T-helper 17 cell (primary cell): ENCODE measurements at regions not wholly inside any gene's neighbourhood (a gene's known extent, or its start where the extent isn't known, plus 50 kb on each side); places are given as distances from the start of the nearest gene placed in this dataset.
"Not testable (repeated sequence)": the region's sequence is repeated elsewhere in the genome, so short reads cannot be mapped to it uniquely, and the experiment has no call there.

Experiments used
- ATAC-seq: fragments of 150-1000 bp; cut with Tn5 transposase; 2 replicates; pipeline ENCODE4 v1.10.0; 2021; ENCODE audit warnings: mild to moderate bottlenecking, moderate library complexity
- DNase-seq, 3 donors: peaks; one replicate each; pipeline versions ENCODE4 v3.0.0 to v3.0.0-alpha.2; 2020 to 2021
- H3K9me3 ChIP-seq: one replicate; pipeline ENCODE4 v1.7.0; 2013; ENCODE audit warnings: low read length, mild to moderate bottlenecking; ENCODE audit not compliant: control insufficient read depth, poor library complexity, severe bottlenecking
- H3K27ac Mint-ChIP-seq: one replicate; pipeline ENCODE4 v1.8.0; 2022; ENCODE audit warnings: mild to moderate bottlenecking, moderate library complexity, mixed read lengths
- H3K27me3 Mint-ChIP-seq: one replicate; pipeline ENCODE4 v1.8.0; 2022; ENCODE audit warnings: mixed read lengths
- H3K36me3 Mint-ChIP-seq: one replicate; pipeline ENCODE4 v1.8.0; 2022; ENCODE audit warnings: low read depth, mixed read lengths
- H3K4me1 Mint-ChIP-seq: one replicate; pipeline ENCODE4 v1.8.0; 2022; ENCODE audit warnings: mild to moderate bottlenecking, mixed read lengths
- H3K4me3 Mint-ChIP-seq: one replicate; pipeline ENCODE4 v1.8.0; 2022; ENCODE audit warnings: mild to moderate bottlenecking, moderate library complexity, mixed read lengths

GRCh38 chr6:102742754-102743356 is 1349.3 kb downstream of the GRIK2 start:
- Mint-ChIP-seq H3K27ac (no peak overlapping the region), H3K27me3 (no peaks in the 10 kb centered on the region), H3K36me3 (no peaks in the 10 kb centered on the region), H3K4me1 (no peaks in the 10 kb centered on the region), H3K4me3 (no peak overlapping the region)
- no peaks in the 10 kb centered on the region for H3K9me3 ChIP-seq
- ATAC-seq, result no peak
- no peak for DNase-seq

DNA sequence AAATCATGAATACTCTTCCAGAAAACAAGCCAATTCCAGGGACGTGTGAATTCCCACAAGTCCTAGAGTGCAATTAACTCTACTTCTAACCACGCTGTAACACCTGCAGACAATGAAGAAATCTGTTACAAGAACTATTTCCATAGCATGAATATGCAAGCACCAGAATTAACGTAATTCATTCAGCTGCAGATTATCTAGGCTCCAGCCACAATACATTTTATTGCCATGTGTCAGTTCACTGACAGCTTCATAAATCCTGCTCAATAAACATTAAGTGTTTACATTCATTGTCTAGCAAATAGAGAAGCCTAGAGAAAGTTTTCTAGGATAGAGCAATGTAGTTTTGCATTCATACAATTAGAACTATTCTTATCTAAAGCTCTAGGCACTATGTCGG is 1348.5 kb downstream of the GRIK2 start:
- Mint-ChIP-seq H3K27me3 (no peaks in the 10 kb centered on the region), H3K27ac (no peak overlapping the region), H3K36me3 (no peaks in the 10 kb centered on the region), H3K4me1 (no peaks in the 10 kb centered on the region), H3K4me3 (no peak overlapping the region)
- DNase-seq (no peak), ATAC-seq (no peak)
- no peaks in the 10 kb centered on the region for H3K9me3 ChIP-seq

GRCh38 chr6:102736941-102737368 is 1343.4 kb downstream of the GRIK2 start:
- Mint-ChIP-seq H3K27me3 (no peaks in the 10 kb centered on the region), H3K27ac (no peak overlapping the region), H3K36me3 (no peaks in the 10 kb centered on the region), H3K4me3 (no peak overlapping the region), H3K4me1 (no peaks in the 10 kb centered on the region)
- ATAC-seq (no peak), DNase-seq (no peak)
- H3K9me3 ChIP-seq, result no peaks in the 10 kb centered on the region

DNA sequence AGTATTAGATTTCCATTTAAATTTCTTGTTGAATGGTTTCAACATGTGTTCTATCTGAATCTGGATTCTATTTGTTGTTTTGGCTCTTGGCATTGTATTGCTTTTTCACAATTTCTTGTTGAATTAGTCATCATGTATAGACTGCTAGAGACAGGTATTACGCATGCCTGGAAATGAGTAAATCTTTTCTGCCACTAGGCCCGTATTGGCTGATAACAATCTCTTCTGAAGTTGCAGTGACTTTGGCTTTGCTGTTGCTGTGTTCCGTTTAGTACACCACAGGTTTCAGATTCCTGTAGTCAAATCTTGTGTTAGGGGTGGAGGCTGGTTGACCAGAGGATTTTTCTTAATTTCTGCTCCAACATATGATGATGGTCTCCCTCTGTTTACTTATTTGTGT is 1339.4 kb downstream of the GRIK2 start:
- no peak for ATAC-seq
- no peaks in the 10 kb centered on the region for H3K9me3 ChIP-seq
- no peaks in the 10 kb centered on the region for H3K4me1 Mint-ChIP-seq
- no peak overlapping the region for H3K4me3 Mint-ChIP-seq
- no peaks in the 10 kb centered on the region for H3K27me3 Mint-ChIP-seq
- DNase-seq, result no peak
- H3K27ac Mint-ChIP-seq, result no peak overlapping the region
- no peaks in the 10 kb centered on the region for H3K36me3 Mint-ChIP-seq

DNA sequence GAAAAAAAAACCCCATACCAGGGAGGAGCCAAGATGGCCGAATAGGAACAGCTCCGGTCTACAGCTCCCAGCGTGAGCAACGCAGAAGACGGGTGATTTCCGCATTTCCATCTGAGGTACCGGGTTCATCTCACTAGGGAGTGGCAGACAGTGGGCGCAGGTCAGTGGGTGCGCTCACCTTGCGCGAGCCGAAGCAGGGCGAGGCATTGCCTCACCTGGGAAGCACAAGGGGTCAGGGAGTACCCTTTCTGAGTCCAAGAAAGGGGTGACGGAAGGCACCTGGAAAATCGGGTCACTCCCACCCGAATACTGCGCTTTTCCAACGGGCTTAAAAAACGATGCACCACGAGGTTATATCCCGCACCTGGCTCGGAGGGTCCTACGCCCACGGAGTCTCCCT is 1328.6 kb downstream of the GRIK2 start:
- not testable (repeated sequence) for H3K27me3 Mint-ChIP-seq, H3K27ac Mint-ChIP-seq, H3K9me3 ChIP-seq, H3K4me3 Mint-ChIP-seq, DNase-seq, ATAC-seq, H3K4me1 Mint-ChIP-seq, H3K36me3 Mint-ChIP-seq

DNA sequence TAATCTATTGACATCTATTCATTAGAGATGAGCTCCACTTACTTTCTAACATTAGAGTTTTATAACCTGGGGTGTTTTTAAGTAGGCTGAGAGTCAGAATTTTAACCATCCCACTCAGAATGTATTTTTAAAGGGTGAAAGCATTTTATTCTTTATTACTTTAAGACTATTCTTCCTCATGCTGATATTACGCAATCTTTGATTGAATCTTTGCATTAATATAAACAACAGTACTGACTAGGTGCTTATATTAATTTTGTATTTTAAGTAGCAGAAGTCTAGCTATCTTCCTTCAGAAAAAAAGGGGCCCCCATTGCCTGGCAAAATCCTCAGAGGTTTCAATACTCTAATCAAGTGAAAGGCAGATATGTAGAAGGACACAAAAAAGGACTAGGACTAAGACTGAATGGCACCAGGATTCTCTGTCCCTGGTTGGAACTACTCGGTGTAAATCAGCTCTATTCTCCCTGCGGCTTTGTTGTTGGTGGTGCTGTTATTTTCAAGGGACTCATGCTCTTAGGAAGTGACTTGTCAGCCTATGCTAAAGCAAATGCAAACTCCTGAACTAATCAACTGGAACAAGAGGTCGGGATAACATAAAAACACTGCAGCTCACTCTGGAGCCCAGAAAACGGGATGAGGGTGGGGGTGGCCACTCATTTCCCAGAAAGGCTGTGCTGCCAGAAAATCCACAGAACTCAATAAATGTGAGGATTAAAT is 1324.4 kb downstream of the GRIK2 start:
- Mint-ChIP-seq H3K36me3 (no peaks in the 10 kb centered on the region), H3K4me1 (no peaks in the 10 kb centered on the region), H3K27me3 (no peaks in the 10 kb centered on the region), H3K4me3 (no peak overlapping the region), H3K27ac (no peak overlapping the region)
- no peak for ATAC-seq
- H3K9me3 ChIP-seq, result no peaks in the 10 kb centered on the region
- DNase-seq, result no peak

DNA sequence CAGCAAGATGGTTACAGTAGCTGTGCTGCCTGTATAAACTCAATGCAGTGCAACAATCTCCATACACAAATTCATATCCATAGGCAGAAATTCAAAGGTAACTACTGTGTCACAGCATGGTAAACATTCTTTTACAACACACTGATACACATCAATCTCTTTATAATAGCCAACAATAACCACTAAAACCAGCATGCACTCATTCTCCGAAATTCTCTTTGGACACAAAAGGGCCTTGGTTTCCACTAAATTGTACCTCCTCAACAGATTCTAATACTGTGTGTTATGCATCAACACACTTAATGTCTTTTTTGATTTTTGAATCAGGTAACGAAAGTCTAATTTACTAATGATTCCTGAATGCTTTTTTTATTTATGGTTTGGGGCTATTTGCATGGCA is 1323.7 kb downstream of the GRIK2 start:
- no peaks in the 10 kb centered on the region for H3K36me3 Mint-ChIP-seq

DNA sequence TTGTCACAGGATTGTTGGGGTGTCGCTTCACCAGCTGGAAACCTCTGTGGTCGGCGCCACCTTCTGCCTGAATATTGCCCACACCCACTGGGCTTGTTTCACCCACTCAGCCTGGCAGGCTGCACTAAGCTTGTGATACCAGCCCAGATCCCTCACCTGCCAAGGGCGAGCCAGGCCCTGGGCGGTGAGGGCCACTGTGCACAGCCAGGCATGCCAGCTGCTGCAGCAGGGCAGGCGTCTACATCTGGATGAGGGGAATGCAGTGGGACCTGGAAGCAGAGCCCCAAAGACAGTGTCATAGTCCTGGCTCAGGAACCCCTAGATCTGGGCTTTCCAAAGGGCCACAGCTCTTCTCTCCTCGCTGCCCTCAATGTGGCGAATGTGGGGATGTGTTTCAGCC is 1307.5 kb downstream of the GRIK2 start:
- Mint-ChIP-seq H3K4me3 (no peak overlapping the region), H3K27ac (no peak overlapping the region), H3K36me3 (no peaks in the 10 kb centered on the region), H3K4me1 (no peaks in the 10 kb centered on the region), H3K27me3 (no peaks in the 10 kb centered on the region)
- DNase-seq, result no peak
- no peaks in the 10 kb centered on the region for H3K9me3 ChIP-seq
- ATAC-seq, result no peak

More for the DNA sequence above, 1323.7 kb downstream of the GRIK2 start:
- no peak for DNase-seq
- Mint-ChIP-seq H3K27me3 (no peaks in the 10 kb centered on the region), H3K4me1 (no peaks in the 10 kb centered on the region), H3K4me3 (no peak overlapping the region), H3K27ac (no peak overlapping the region)
- no peaks in the 10 kb centered on the region for H3K9me3 ChIP-seq
- no peak for ATAC-seq

DNA sequence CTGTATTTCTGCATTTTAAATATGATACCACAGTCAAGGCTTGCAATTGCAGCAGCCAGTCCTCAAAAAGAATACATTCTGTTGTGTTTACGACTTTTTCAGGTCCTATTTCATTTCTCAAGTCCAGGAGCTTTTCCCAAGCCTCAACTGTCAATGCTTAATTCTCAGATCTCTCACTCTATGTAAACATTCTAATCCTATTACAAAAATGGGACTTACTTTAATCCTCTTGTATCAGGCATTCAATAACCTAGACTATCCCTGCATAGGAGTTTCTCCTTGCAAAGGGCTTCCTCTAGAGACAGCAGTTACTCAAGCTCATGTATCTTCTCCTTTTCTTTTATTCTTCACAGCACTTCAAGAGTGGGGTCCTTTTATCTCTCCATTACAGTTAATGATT is 1293.0 kb downstream of the GRIK2 start:
- no peaks in the 10 kb centered on the region for H3K36me3 Mint-ChIP-seq
- H3K27me3 Mint-ChIP-seq, result no peaks in the 10 kb centered on the region
- DNase-seq (no peak), ATAC-seq (no peak)
- H3K4me3 Mint-ChIP-seq, result no peak overlapping the region
- H3K9me3 ChIP-seq, result no peaks in the 10 kb centered on the region
- H3K27ac Mint-ChIP-seq, result no peak overlapping the region
- no peaks in the 10 kb centered on the region for H3K4me1 Mint-ChIP-seq

DNA sequence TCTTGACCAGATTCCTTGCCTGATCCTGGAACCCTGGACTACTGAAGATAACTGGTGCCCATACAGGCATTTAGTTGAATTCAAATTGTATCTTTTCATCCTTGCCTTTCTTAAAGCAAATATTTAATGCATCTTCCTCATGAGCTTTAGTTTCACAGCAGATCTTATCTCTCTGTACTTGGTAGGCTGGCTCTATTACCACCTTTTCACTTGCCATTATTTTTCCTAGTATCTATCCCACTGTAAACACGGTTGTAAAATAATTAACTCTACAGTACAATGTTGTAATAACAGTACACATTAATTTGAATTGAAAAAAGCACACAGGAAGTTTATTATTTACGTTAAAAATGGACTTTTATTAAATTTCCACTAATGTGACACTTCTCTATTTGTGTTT is 1286.9 kb downstream of the GRIK2 start:
- Mint-ChIP-seq H3K27me3 (no peaks in the 10 kb centered on the region), H3K27ac (no peak overlapping the region), H3K4me1 (no peaks in the 10 kb centered on the region), H3K4me3 (no peak overlapping the region), H3K36me3 (no peaks in the 10 kb centered on the region)
- ATAC-seq (no peak), DNase-seq (no peak)
- H3K9me3 ChIP-seq, result no peaks in the 10 kb centered on the region

DNA sequence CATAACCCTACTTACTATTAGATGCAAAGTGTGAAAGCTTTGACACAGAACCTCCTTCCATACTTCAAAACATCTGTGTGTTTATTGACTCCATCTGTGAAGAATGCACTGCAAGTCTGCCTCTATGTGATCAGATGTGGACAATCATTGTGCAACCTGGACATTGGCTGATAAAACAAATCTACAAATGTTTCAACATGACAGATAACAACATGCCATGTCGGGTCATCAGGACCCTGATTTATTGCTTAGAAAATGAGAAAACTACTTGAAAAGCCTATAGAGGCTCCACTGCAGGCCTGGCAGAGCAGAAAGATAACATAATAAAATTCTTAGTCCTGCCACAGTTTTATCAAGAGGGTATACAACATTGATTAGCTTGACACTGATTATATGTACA is 1286.4 kb downstream of the GRIK2 start:
- Mint-ChIP-seq H3K27me3 (no peaks in the 10 kb centered on the region), H3K27ac (no peak overlapping the region), H3K4me1 (no peaks in the 10 kb centered on the region), H3K4me3 (no peak overlapping the region), H3K36me3 (no peaks in the 10 kb centered on the region)
- ATAC-seq (no peak), DNase-seq (no peak)
- H3K9me3 ChIP-seq, result no peaks in the 10 kb centered on the region

DNA sequence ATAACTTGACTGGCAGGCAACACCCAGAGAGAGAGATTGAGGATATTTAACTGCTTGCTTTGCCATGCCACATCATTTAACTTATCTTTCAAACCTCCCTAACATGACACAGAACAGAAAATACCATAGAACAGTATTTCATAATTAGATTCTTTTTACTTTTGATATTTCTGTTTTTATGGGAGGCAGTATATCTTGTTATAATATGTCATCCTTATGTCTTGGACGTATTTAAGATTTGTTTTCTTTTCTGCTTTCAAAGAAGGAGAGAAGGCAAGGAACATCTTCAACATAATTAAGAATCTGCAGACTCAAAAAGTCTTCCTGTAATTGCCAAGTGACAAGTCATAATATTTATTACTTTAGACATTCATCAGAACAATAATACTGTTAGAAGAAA is 1283.7 kb downstream of the GRIK2 start:
- DNase-seq (no peak), ATAC-seq (no peak)
- H3K27me3 Mint-ChIP-seq, result no peaks in the 10 kb centered on the region
- no peaks in the 10 kb centered on the region for H3K9me3 ChIP-seq
- no peak overlapping the region for H3K4me3 Mint-ChIP-seq
- H3K36me3 Mint-ChIP-seq, result no peaks in the 10 kb centered on the region
- H3K27ac Mint-ChIP-seq, result no peak overlapping the region
- H3K4me1 Mint-ChIP-seq, result no peaks in the 10 kb centered on the region

DNA sequence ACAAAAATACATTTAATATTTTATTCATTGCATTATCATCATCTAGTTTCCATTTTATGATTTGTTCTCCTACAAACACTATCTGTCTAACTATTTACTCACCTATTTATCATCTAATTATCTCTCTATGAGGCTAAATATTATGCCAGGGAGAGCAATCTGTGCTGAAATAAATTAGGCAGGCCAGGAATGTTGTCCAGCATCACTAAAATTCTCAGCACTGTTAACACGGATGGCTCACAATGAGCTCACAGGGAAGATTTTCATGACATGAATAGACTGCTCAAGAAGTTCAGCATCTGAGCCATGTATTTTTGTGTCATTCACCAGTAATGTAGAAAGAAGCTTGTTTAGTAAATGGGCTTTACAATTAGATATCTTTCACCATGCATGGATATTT is 1277.2 kb downstream of the GRIK2 start:
- ATAC-seq, result no peak
- H3K36me3 Mint-ChIP-seq, result no peaks in the 10 kb centered on the region
- H3K9me3 ChIP-seq, result no peaks in the 10 kb centered on the region
- H3K27me3 Mint-ChIP-seq, result no peaks in the 10 kb centered on the region
- DNase-seq, result no peak
- H3K27ac Mint-ChIP-seq, result no peak overlapping the region
- no peak overlapping the region for H3K4me3 Mint-ChIP-seq
- H3K4me1 Mint-ChIP-seq, result no peaks in the 10 kb centered on the region

GRCh38 chr6:102662851-102663250 is 1269.3 kb downstream of the GRIK2 start:
- DNase-seq (no peak), ATAC-seq (no peak)
- Mint-ChIP-seq H3K27ac (no peak overlapping the region), H3K4me3 (no peak overlapping the region), H3K36me3 (no peaks in the 10 kb centered on the region), H3K27me3 (no peaks in the 10 kb centered on the region), H3K4me1 (no peaks in the 10 kb centered on the region)
- no peaks in the 10 kb centered on the region for H3K9me3 ChIP-seq
